Nucleus accumbens (tissue), 56 donors: ENCODE measurements at regions not wholly inside any gene's neighbourhood (a gene's known extent, or its start where the extent isn't known, plus 50 kb on each side); places are given as distances from the start of the nearest gene placed in this dataset.

Experiments used
- DNase-seq, 56 donors: peaks; one replicate each; lab custom pipeline; 2025; lab: John Stamatoyannopoulos, UW

- DNase-seq: no peak
These were observed 56.0 kb upstream of the CD53 start for GRCh38 chr1:110816945-110817344.

DNA sequence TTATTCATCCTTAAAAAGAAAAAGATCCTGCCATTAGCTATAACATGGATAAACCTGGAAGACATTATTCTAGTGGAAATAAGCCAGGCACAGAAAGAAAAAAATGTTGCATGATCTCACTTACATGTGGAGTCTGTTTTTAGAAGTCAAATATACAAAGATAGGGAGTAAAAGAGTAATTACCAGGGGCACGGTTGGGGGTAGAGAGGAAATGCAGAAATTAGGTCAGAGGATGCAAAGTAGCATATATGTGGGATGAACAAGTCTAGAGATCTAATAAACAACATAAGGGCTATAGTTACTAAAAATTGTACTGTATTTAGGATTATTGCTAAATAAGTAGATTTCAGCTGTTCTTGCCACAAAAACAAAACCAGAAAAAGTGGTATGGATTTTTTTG is 61.4 kb upstream of the CD53 start:
- DNase-seq: no peak

- DNase-seq: no peak
These were observed 72.9 kb upstream of the CD53 start for GRCh38 chr1:110800079-110800478.

- no peak for DNase-seq
These were observed 74.2 kb upstream of the CD53 start for GRCh38 chr1:110798691-110799256.

- DNase-seq: no peak
These were observed 84.3 kb upstream of the CD53 start for GRCh38 chr1:110788673-110789072.

- no peak for DNase-seq
These were observed 85.4 kb upstream of the CD53 start for GRCh38 chr1:110787328-110788071.

GRCh38 chr1:110786802-110787327 is 86.1 kb upstream of the CD53 start:
- DNase-seq: no peak

DNA sequence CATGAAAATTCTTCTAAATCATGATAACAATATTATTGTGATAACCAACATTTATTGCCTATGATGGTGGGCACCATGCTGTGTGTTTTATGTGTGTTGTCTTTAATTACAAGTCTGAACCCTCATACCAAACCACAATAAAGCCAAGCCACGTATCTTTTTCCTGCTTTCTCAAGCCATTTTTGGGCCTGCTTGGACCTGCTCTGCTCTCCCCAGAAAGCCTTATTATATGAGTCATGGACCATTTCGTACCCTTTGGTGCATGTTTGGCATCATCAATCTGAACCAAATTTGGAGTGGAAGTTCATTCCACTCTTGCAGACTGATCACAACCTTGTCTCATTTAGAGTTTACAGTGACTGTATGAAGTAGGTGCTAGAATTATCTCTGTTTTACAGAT is 87.3 kb upstream of the CD53 start:
- no peak for DNase-seq

- DNase-seq: no peak
These were observed 87.9 kb upstream of the CD53 start for GRCh38 chr1:110785055-110785454.

GRCh38 chr1:110783292-110783918 is 89.5 kb upstream of the CD53 start:
- DNase-seq: peak in 24 of 56 donors; percentile 4 to 69 (median 24)

- DNase-seq: no peak
These were observed 91.4 kb upstream of the CD53 start for GRCh38 chr1:110781525-110781924.

GRCh38 chr1:110780600-110781484 is 92.1 kb upstream of the CD53 start:
- peak in 42 of 56 donors; percentile 14 to 83 (median 42) for DNase-seq

- no peak for DNase-seq
These were observed 93.3 kb upstream of the CD53 start for GRCh38 chr1:110779636-110780035.

DNA sequence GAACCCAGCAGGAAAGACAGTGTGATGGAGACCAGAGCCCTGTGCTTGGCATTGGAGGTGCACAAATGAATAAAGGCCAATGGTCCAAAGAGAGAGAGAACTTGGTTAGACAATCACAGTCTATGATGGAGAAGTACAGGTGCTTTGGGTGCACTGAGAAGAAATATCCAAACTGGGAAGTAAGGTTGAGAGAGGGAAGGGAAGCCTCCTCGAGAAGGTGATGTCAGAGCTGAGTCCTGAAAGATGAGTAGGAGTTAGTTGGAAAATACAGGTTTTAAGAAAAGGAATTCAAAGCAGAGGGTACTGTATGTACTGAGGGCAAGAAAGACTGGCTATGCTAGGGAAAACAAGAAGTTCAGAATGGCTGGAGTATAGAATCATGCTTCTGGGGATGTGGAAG is 94.1 kb upstream of the CD53 start:
- no peak for DNase-seq

- DNase-seq: no peak
These were observed 95.7 kb upstream of the CD53 start for GRCh38 chr1:110777228-110777627.

GRCh38 chr1:110774398-110774797 is 98.5 kb upstream of the CD53 start:
- DNase-seq: no peak

DNA sequence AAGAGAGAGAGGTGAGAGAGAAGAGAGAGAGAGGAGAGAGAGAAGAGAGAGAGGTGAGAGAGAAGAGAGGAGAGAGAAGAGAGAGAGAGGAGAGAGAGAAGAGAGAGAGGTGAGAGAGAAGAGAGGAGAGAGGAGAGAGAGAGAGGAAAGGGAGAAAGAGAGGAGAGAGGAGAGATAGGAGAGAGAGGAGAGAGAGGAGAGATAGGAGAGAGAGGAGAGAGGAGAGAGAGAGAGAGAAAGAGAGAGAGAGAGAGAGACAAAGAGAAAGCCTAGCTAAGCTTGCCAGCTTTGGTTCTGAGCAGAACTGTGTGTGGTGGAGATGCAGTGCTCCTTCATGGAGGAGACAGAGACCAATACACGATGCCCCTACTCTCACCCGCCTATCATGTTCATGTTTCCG is 99.1 kb upstream of the KCNA3 start:
- DNase-seq: no peak

DNA sequence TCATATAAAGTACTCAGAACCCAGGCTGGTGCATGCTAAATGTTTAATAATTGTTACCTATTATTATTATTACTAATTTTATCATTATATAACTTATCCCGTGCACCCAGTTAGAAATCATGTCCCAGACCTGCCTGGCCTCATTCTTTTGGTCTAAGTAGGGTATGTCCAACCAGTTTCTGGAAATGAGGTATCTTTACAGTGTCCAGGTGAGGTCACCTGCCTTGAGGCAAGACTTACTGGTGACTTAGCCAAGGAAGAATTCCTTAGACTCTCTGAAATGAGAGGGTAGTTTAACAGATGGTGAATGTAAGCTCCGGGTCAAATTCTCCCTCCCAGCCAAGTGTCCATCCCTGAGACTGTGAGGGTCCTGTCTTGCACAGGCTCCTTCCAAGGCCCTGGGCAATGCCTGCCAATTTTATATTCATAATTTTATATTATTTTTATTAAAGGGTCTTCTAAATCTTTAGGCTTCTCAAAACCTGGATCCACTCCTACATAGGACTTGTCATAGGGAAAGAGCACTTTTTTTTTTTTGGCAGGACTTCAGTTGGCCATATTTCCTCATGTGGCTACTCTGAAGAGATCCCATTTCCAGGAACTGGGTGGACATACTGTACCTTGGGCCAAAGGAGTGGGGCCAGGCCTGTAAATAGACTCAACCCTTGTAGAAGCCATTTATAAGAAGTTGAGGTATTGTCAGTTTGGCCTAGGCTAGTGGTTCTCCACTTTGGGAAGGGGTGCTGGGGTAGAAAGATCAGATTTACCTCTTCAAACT is 96.7 kb upstream of the KCNA3 start:
- DNase-seq: no peak

DNA sequence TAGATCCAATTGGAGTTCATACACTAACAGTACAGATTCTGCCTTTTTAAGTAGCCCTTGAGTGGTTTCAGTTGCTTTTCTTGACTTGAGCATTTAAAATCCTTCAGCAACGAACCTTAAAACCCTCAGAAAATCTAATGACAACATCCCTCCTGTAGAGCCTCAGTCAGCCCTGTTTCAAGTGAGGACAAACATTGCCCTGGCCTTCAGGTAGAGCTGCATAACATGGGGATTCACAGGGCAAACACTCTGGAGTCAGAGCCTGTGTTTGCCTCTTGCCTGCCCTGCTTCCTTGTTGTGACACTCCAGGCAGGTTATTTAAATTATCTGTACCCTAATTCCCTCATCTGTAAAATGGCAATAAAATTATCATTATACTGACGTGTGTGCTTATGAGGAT is 96.1 kb upstream of the KCNA3 start:
- no peak for DNase-seq

- DNase-seq: no peak
These were observed 93.9 kb upstream of the KCNA3 start for GRCh38 chr1:110768605-110769004.
